HepG2 (cell line): ENCODE measurements at regions not wholly inside any gene's neighbourhood (a gene's known extent, or its start where the extent isn't known, plus 50 kb on each side); places are given as distances from the start of the nearest gene placed in this dataset.

Experiments
- EZH2 ChIP-seq: conservative IDR thresholded peaks from 2 replicates; pipeline ENCODE4 v1.6.1; 2012; ENCODE audit warnings: mild to moderate bottlenecking, low read depth, low read length, moderate library complexity
- JUND ChIP-seq: sonication (generic); formaldehyde crosslinking; IDR thresholded peaks from 2 replicates; pipeline ENCODE4 v1.8.0; 2022; ENCODE audit warnings: mild to moderate bottlenecking, missing genetic modification reagents
- KLF11 ChIP-seq: IDR thresholded peaks from 2 replicates; pipeline ENCODE4 v1.6.1; 2016; ENCODE audit warnings: missing compliant biosample characterization
- SNAPC4 ChIP-seq: sonication (generic); formaldehyde crosslinking; IDR thresholded peaks from 2 replicates; pipeline ENCODE4 v1.4.0; 2020; ENCODE audit warnings: mild to moderate bottlenecking, missing genetic modification reagents
- XBP1 ChIP-seq: sonication (generic); formaldehyde crosslinking; IDR thresholded peaks from 2 replicates; pipeline ENCODE4 v1.5.0; 2020; ENCODE audit warnings: missing genetic modification reagents

DNA sequence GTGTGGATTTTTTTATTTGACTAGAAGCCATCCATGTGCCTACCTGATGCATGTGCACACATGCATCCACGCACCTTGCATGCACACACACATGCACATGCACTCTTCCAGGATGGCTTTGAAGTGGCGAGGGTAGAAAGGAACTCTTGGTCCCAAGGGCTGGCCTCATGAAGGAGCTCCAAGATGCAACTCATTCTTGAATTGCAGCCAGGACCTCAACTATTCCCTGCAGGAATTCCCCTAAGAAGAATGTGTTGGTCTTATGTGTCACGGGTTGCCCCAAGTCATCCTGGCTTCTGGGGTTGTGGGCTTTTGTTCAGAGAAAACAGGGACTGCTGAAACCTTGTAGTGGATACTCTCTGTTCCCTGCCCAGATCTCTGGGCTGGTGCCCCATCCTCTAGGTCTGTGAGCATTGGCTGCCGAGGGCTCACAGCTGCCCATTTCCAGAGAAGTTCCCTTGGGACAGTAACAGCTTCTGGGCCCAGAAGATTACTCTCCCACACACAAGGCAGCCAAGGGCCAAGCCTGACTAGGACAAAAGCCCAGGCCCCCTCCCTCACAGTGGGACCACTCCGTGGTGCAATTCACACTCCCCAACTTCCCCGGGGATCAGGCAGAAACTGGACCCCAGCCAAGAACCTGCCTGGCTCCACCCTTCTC lies 137.6 kb downstream of the COPS8 start:
- TF ChIP-seq JUND (CRISPR knock-in tag) (no peak), SNAPC4 (no peak), EZH2 (no peak), XBP1 (no peak), KLF11 (CRISPR knock-in tag) (no peak)
